Upper lobe of right lung (tissue), 1 donor: ENCODE measurements at regions not wholly inside any gene's neighbourhood (a gene's known extent, or its start where the extent isn't known, plus 50 kb on each side); places are given as distances from the start of the nearest gene placed in this dataset.
"Not testable (repeated sequence)": the region's sequence is repeated elsewhere in the genome, so short reads cannot be mapped to it uniquely, and the experiment has no call there.

Experiments used
- ATAC-seq: fragments of 200-7000 bp; cut with Tn5 transposase; one replicate; pipeline ENCODE4 v1.9.1; 2020; ENCODE audit warnings: mild to moderate bottlenecking, moderate library complexity
- DNase-seq: peaks from one replicate; pipeline ENCODE4 v3.0.0-alpha.2; 2020
- H3K27ac ChIP-seq: fragments of 200-600 bp; one replicate; pipeline ENCODE4 v1.8.0; 2022
- H3K27me3 ChIP-seq: fragments of 200-600 bp; one replicate; pipeline ENCODE4 v1.8.0; 2022; ENCODE audit warnings: mild to moderate bottlenecking
- H3K36me3 ChIP-seq: fragments of 200-600 bp; one replicate; pipeline ENCODE4 v1.8.0; 2022
- H3K4me1 ChIP-seq: fragments of 200-600 bp; one replicate; pipeline ENCODE4 v1.8.0; 2022
- H3K4me3 ChIP-seq: fragments of 200-600 bp; one replicate; pipeline ENCODE4 v1.8.0; 2022; ENCODE audit warnings: mild to moderate bottlenecking
- H3K9me3 ChIP-seq: fragments of 200-600 bp; one replicate; pipeline ENCODE4 v1.8.0; 2022
- intact Hi-C: fragments of 100-400 bp; cut with DNase I; formaldehyde crosslinking; loops from one replicate; pipeline ENCODE4 v1.11.0; 2022
- TF ChIP-seq, protein P1 (sequence below): fragments of 200-600 bp; IDR thresholded peaks from one replicate; pipeline ENCODE4 v1.8.0; 2022; ENCODE audit warnings: antibody characterized with exemption
- donor health status: DM: no; HTN: yes; CAD: no; lungs with severe emphysema.

- no peak for ATAC-seq
- no peak overlapping the region for H3K4me3 ChIP-seq
- TF ChIP-seq, protein P1, sequence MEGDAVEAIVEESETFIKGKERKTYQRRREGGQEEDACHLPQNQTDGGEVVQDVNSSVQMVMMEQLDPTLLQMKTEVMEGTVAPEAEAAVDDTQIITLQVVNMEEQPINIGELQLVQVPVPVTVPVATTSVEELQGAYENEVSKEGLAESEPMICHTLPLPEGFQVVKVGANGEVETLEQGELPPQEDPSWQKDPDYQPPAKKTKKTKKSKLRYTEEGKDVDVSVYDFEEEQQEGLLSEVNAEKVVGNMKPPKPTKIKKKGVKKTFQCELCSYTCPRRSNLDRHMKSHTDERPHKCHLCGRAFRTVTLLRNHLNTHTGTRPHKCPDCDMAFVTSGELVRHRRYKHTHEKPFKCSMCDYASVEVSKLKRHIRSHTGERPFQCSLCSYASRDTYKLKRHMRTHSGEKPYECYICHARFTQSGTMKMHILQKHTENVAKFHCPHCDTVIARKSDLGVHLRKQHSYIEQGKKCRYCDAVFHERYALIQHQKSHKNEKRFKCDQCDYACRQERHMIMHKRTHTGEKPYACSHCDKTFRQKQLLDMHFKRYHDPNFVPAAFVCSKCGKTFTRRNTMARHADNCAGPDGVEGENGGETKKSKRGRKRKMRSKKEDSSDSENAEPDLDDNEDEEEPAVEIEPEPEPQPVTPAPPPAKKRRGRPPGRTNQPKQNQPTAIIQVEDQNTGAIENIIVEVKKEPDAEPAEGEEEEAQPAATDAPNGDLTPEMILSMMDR, result no peak
Measured at GRCh38 chr12:46515829-46516228, 143.3 kb upstream of the SLC38A2 start.

DNA sequence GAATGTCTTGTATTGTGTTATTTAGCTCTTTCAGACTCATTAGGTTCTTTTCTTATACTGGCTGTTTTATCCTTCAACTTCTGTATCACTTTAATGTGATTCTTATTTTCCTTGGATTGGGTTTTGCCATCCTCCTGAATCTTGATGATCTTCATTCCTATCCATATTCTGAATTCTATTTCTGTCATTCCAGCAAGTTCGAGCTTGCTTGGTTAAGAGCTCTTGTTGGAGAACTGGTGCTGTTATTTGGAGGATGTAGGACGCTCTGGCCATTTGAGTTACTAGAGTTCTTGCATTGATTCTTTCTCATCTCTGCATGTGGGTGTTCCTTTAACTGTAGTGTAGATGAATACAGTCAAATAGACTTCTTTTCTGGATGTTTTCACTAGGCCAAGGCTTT is 142.3 kb upstream of the SLC38A2 start:
- Histone ChIP-seq H3K27ac (no peak overlapping the region), H3K27me3 (no peaks in the 10 kb centered on the region), H3K4me1 (no peaks in the 10 kb centered on the region), H3K36me3 (no peaks in the 10 kb centered on the region), H3K9me3 (no peaks in the 10 kb centered on the region), H3K4me3 (no peak overlapping the region)
- DNase-seq (no peak), ATAC-seq (no peak)
- intact Hi-C loops, result no loop called here
- TF ChIP-seq, protein P1, result no peak

More at GRCh38 chr12:46515829-46516228, 143.3 kb upstream of the SLC38A2 start:
- Histone ChIP-seq H3K27me3 (no peaks in the 10 kb centered on the region), H3K4me1 (no peaks in the 10 kb centered on the region), H3K9me3 (no peaks in the 10 kb centered on the region), H3K36me3 (no peaks in the 10 kb centered on the region), H3K27ac (no peak overlapping the region)
- intact Hi-C loops, result no loop called here
- DNase-seq, result no peak

DNA sequence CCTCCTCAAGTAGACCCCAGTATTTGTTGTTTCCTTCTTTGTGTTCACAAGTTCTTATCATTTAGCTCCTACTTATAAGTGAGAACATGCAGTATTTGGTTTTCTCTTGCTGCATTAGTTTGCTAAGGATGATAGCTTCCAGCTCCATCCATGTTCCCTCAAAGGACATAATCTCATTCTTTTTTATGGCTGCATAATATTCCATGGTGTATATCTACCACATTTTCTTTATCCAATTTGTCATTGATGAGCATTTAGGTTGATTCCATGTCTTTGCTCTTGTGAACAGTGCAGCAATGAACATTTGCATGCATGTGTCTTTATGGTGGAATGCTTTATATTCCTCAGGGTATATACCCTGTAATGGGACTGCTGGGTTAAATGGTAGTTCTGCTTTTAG is 137.7 kb upstream of the SLC38A2 start:
- H3K27me3 ChIP-seq, ATAC-seq, H3K36me3 ChIP-seq, H3K27ac ChIP-seq, intact Hi-C loops, H3K4me3 ChIP-seq, H3K9me3 ChIP-seq, H3K4me1 ChIP-seq, DNase-seq: not testable (repeated sequence)

DNA sequence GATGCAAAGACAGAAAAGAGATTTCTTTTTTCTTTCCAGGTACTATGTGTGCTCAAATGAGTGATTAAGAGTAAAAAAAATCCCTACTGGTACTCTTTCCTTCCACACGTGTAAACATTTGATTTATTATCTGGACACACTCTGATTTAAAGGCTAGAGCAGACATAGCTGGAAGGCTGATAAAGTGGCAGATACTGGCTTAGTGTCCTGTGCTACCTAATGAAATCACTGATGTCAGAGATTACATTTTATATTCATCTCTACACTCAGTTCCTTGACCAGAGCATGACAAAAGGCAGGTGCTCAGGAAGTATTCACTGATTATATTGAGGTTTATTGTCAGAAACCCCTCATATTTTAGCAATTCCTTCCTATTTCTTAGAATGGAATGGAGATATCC is 136.6 kb upstream of the SLC38A2 start:
- DNase-seq, result no peak
- H3K4me1 ChIP-seq, result no peaks in the 10 kb centered on the region
- H3K9me3 ChIP-seq, result no peaks in the 10 kb centered on the region
- TF ChIP-seq, protein P1, result no peak
- H3K27ac ChIP-seq, result no peak overlapping the region
- no peak overlapping the region for H3K4me3 ChIP-seq
- intact Hi-C loops, result no loop called here
- no peaks in the 10 kb centered on the region for H3K27me3 ChIP-seq
- no peaks in the 10 kb centered on the region for H3K36me3 ChIP-seq
- no peak for ATAC-seq

- H3K27ac ChIP-seq, result no peak overlapping the region
- intact Hi-C loops, result no loop called here
- no peaks in the 10 kb centered on the region for H3K4me1 ChIP-seq
- H3K9me3 ChIP-seq, result no peaks in the 10 kb centered on the region
- ATAC-seq (no peak), DNase-seq (no peak)
- no peak overlapping the region for H3K4me3 ChIP-seq
- TF ChIP-seq, protein P1, result no peak
- H3K36me3 ChIP-seq, result no peaks in the 10 kb centered on the region
- no peaks in the 10 kb centered on the region for H3K27me3 ChIP-seq
Measured at GRCh38 chr12:46508651-46509050, 136.1 kb upstream of the SLC38A2 start.

DNA sequence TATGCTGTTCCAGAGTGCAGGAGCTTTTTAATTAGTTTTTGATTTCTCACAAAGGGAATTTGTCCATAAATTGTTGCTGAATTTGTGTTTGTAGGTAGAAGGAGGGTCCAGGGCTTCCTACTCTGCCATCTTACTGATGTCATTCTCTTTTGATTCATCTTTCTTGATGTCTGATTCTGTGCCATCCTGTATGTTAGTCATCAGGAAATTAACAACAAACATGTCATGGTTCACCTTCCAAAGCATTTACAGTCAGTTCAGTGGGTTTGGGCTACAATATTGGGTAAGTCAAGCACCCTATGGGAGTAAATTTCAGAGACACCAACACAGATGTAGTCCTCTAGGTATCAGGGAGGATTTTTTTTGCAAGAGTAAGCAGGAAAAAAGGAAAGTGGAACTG is 135.2 kb upstream of the SLC38A2 start:
- TF ChIP-seq, protein P1, result no peak
- no peak overlapping the region for H3K4me3 ChIP-seq
- DNase-seq (no peak), ATAC-seq (no peak)
- intact Hi-C loops, result no loop called here
- no peaks in the 10 kb centered on the region for H3K9me3 ChIP-seq
- no peaks in the 10 kb centered on the region for H3K4me1 ChIP-seq
- no peaks in the 10 kb centered on the region for H3K36me3 ChIP-seq
- no peaks in the 10 kb centered on the region for H3K27me3 ChIP-seq
- no peak overlapping the region for H3K27ac ChIP-seq
